ENCODE measurements at regions not wholly inside any gene's neighbourhood (a gene's known extent, or its start where the extent isn't known, plus 50 kb on each side); places are given as distances from the start of the nearest gene placed in this dataset.

- ChIA-PET CTCF (ENCODE audit: partially characterized antibody) (no interaction called here), POLR2A (ENCODE audit: partially characterized antibody) (no interaction called here)
- no peaks in the 10 kb centered on the region for H3K27me3 ChIP-seq (ENCODE audit: insufficient read depth, low read length)
- Mint-ChIP-seq H3K4me1 (no peaks in the 10 kb centered on the region), H3K27ac (no peak overlapping the region), H3K36me3 (no peaks in the 10 kb centered on the region), H3K9me3 (peaks cover 2 to 18% (median 7%) of the 10 kb centered on the region in 8 donors), H3K4me3 (no peak overlapping the region), H3K27me3 (no peaks in the 10 kb centered on the region)
- no peak overlapping the region for H3K27ac ChIP-seq (ENCODE audit: low read depth, low read length)
- no peak for DNase-seq
- H3K36me3 ChIP-seq (ENCODE audit: insufficient read depth, low read length) = no peaks in the 10 kb centered on the region
- H3K9me3 ChIP-seq (ENCODE audit: control insufficient read depth in 1 of 2, low read length in 2 of 2) = no peaks in the 10 kb centered on the region
- H3K4me1 ChIP-seq (ENCODE audit: insufficient read depth, low read length) = no peaks in the 10 kb centered on the region
- no peak overlapping the region for H3K4me3 ChIP-seq (ENCODE audit: low read length in 2 of 2)
- intact Hi-C loops (cut with micrococcal nuclease) = no loop called here
Measured at GRCh38 chr11:91624021-91624420, 600.6 kb upstream of the FAT3 start.

DNA sequence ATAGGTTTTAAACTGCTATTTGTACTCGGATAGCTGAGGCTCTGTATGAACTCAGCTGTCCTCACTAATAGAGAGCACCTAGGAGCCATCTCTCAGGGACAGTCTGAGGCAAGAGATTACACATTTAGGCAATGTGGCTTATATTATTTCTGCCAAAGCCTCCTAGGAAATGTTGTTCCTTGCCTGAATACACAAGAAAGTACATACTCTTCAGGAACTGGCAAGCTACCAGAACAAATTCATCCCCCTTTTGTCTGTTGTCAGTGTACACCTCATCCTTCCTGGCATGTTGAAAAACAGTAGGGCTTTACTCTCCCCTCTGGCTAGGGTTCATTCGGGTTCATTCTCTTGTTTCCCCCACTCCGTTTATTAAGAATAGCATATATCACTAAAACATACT is 615.9 kb upstream of the FAT3 start:
- POLR2A ChIA-PET (ENCODE audit: partially characterized antibody) = no interaction called here
- Histone ChIP-seq H3K36me3 (ENCODE audit: insufficient read depth, low read length) (no peaks in the 10 kb centered on the region), H3K4me1 (ENCODE audit: insufficient read depth, low read length) (no peaks in the 10 kb centered on the region), H3K4me3 (ENCODE audit: low read length in 2 of 2) (no peak overlapping the region), H3K27ac (ENCODE audit: low read depth, low read length) (no peak overlapping the region), H3K9me3 (ENCODE audit: control insufficient read depth in 1 of 2, low read length in 2 of 2) (no peaks in the 10 kb centered on the region), H3K27me3 (ENCODE audit: insufficient read depth, low read length) (no peaks in the 10 kb centered on the region)
- Mint-ChIP-seq H3K36me3 (no peaks in the 10 kb centered on the region), H3K4me1 (no peaks in the 10 kb centered on the region), H3K9me3 (peaks cover 0 to 12% (median 5%) of the 10 kb centered on the region in 8 donors), H3K27ac (no peak overlapping the region), H3K4me3 (no peak overlapping the region), H3K27me3 (no peaks in the 10 kb centered on the region)
- intact Hi-C loops (cut with micrococcal nuclease) = no loop called here
- DNase-seq = no peak
- CTCF ChIA-PET (ENCODE audit: partially characterized antibody) = no interaction called here

DNA sequence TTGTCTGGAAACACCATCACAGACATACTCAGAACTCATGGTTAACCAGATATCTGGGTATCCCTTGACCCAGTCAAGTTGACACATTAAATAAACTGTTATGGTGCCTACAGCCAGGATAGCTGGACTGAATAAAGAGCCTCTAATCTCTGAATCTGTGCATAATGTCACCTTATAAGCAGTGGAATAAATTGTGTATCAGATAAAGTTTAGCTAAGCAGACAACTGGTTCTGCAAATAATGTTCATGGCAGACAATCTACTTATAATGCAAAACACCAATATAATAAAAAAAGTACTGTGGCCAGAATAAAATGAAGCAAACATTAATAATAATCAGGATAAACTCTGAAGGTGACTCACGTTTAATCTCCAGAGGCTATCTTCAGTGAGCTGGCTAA is 628.5 kb upstream of the FAT3 start:
- Mint-ChIP-seq H3K27ac (no peak overlapping the region), H3K36me3 (no peaks in the 10 kb centered on the region), H3K4me1 (no peaks in the 10 kb centered on the region), H3K27me3 (no peaks in the 10 kb centered on the region), H3K4me3 (no peak overlapping the region), H3K9me3 (peaks cover 2 to 34% (median 16%) of the 10 kb centered on the region in 8 donors)
- POLR2A ChIA-PET (ENCODE audit: partially characterized antibody) = no interaction called here
- peaks cover 0 to 5% of the 10 kb centered on the region in 2 donors for H3K9me3 ChIP-seq (ENCODE audit: control insufficient read depth in 1 of 2, low read length in 2 of 2)
- H3K4me1 ChIP-seq (ENCODE audit: insufficient read depth, low read length) = no peaks in the 10 kb centered on the region
- no peaks in the 10 kb centered on the region for H3K36me3 ChIP-seq (ENCODE audit: insufficient read depth, low read length)
- H3K27ac ChIP-seq (ENCODE audit: low read depth, low read length) = no peak overlapping the region
- intact Hi-C loops (cut with micrococcal nuclease) = no loop called here
- CTCF ChIA-PET (ENCODE audit: partially characterized antibody) = no interaction called here
- no peak for DNase-seq
- no peaks in the 10 kb centered on the region for H3K27me3 ChIP-seq (ENCODE audit: insufficient read depth, low read length)
- H3K4me3 ChIP-seq (ENCODE audit: low read length in 2 of 2) = no peak overlapping the region

GRCh38 chr11:91591021-91591420 is 633.6 kb upstream of the FAT3 start:
- H3K36me3 Mint-ChIP-seq = no peaks in the 10 kb centered on the region
- H3K9me3 Mint-ChIP-seq = peaks cover 0 to 38% (median 16%) of the 10 kb centered on the region in 8 donors
- ChIA-PET CTCF (ENCODE audit: partially characterized antibody) (no interaction called here), POLR2A (ENCODE audit: partially characterized antibody) (no interaction called here)
- no peak overlapping the region for H3K4me3 ChIP-seq (ENCODE audit: low read length in 2 of 2)
- H3K27me3 Mint-ChIP-seq = no peaks in the 10 kb centered on the region
- H3K36me3 ChIP-seq (ENCODE audit: insufficient read depth, low read length) = no peaks in the 10 kb centered on the region
- DNase-seq = no peak
- intact Hi-C loops (cut with micrococcal nuclease) = no loop called here
- no peaks in the 10 kb centered on the region for H3K4me1 Mint-ChIP-seq
- H3K27ac ChIP-seq (ENCODE audit: low read depth, low read length) = no peak overlapping the region
- no peaks in the 10 kb centered on the region for H3K27me3 ChIP-seq (ENCODE audit: insufficient read depth, low read length)
- H3K4me3 Mint-ChIP-seq = no peak overlapping the region
- H3K4me1 ChIP-seq (ENCODE audit: insufficient read depth, low read length) = no peaks in the 10 kb centered on the region
- no peak overlapping the region for H3K27ac Mint-ChIP-seq
- H3K9me3 ChIP-seq (ENCODE audit: control insufficient read depth in 1 of 2, low read length in 2 of 2) = peaks cover 0 to 5% of the 10 kb centered on the region in 2 donors

GRCh38 chr11:91587131-91587530 is 637.5 kb upstream of the FAT3 start:
- Mint-ChIP-seq H3K36me3 (no peaks in the 10 kb centered on the region), H3K9me3 (peaks cover 0 to 30% (median 12%) of the 10 kb centered on the region in 8 donors), H3K4me1 (no peaks in the 10 kb centered on the region), H3K27ac (no peak overlapping the region), H3K27me3 (no peaks in the 10 kb centered on the region), H3K4me3 (no peak overlapping the region)
- no peaks in the 10 kb centered on the region for H3K36me3 ChIP-seq (ENCODE audit: insufficient read depth, low read length)
- ChIA-PET POLR2A (ENCODE audit: partially characterized antibody) (no interaction called here), CTCF (ENCODE audit: partially characterized antibody) (no interaction called here)
- H3K4me1 ChIP-seq (ENCODE audit: insufficient read depth, low read length) = no peaks in the 10 kb centered on the region
- H3K27me3 ChIP-seq (ENCODE audit: insufficient read depth, low read length) = no peaks in the 10 kb centered on the region
- no peaks in the 10 kb centered on the region for H3K9me3 ChIP-seq (ENCODE audit: control insufficient read depth in 1 of 2, low read length in 2 of 2)
- H3K27ac ChIP-seq (ENCODE audit: low read depth, low read length) = no peak overlapping the region
- no peak overlapping the region for H3K4me3 ChIP-seq (ENCODE audit: low read length in 2 of 2)
- intact Hi-C loops (cut with micrococcal nuclease) = no loop called here
- DNase-seq = no peak

- Histone ChIP-seq H3K4me1 (ENCODE audit: insufficient read depth, low read length) (no peaks in the 10 kb centered on the region), H3K9me3 (ENCODE audit: control insufficient read depth in 1 of 2, low read length in 2 of 2) (no peaks in the 10 kb centered on the region), H3K36me3 (ENCODE audit: insufficient read depth, low read length) (no peaks in the 10 kb centered on the region), H3K27me3 (ENCODE audit: insufficient read depth, low read length) (no peaks in the 10 kb centered on the region), H3K27ac (ENCODE audit: low read depth, low read length) (no peak overlapping the region), H3K4me3 (ENCODE audit: low read length in 2 of 2) (no peak overlapping the region)
- intact Hi-C loops (cut with micrococcal nuclease) = no loop called here
- no peaks in the 10 kb centered on the region for H3K4me1 Mint-ChIP-seq
- no peak overlapping the region for H3K27ac Mint-ChIP-seq
- DNase-seq = no peak
- peaks cover 0 to 27% (median 14%) of the 10 kb centered on the region in 8 donors for H3K9me3 Mint-ChIP-seq
- H3K27me3 Mint-ChIP-seq = no peaks in the 10 kb centered on the region
- no peak overlapping the region for H3K4me3 Mint-ChIP-seq
- CTCF ChIA-PET (ENCODE audit: partially characterized antibody) = no interaction called here
- POLR2A ChIA-PET (ENCODE audit: partially characterized antibody) = no interaction called here
- no peaks in the 10 kb centered on the region for H3K36me3 Mint-ChIP-seq
Measured at GRCh38 chr11:91585035-91585801, 639.4 kb upstream of the FAT3 start.

GRCh38 chr11:91563176-91563575 is 661.4 kb upstream of the FAT3 start:
- no peak for DNase-seq
- H3K27me3 ChIP-seq (ENCODE audit: insufficient read depth, low read length) = no peaks in the 10 kb centered on the region
- H3K9me3 ChIP-seq (ENCODE audit: control insufficient read depth in 1 of 2, low read length in 2 of 2) = peaks cover 0 to 3% of the 10 kb centered on the region in 2 donors
- H3K4me3 Mint-ChIP-seq = no peak overlapping the region
- H3K4me1 ChIP-seq (ENCODE audit: insufficient read depth, low read length) = no peaks in the 10 kb centered on the region
- ChIA-PET CTCF (ENCODE audit: partially characterized antibody) (no interaction called here), POLR2A (ENCODE audit: partially characterized antibody) (no interaction called here)
- no peak overlapping the region for H3K27ac ChIP-seq (ENCODE audit: low read depth, low read length)
- H3K4me3 ChIP-seq (ENCODE audit: low read length in 2 of 2) = no peak overlapping the region
- H3K4me1 Mint-ChIP-seq = no peaks in the 10 kb centered on the region
- no peaks in the 10 kb centered on the region for H3K27me3 Mint-ChIP-seq
- peaks cover 0 to 16% (median 8%) of the 10 kb centered on the region in 8 donors for H3K9me3 Mint-ChIP-seq
- no peaks in the 10 kb centered on the region for H3K36me3 ChIP-seq (ENCODE audit: insufficient read depth, low read length)
- H3K27ac Mint-ChIP-seq = no peak overlapping the region
- intact Hi-C loops (cut with micrococcal nuclease) = no loop called here
- H3K36me3 Mint-ChIP-seq = no peaks in the 10 kb centered on the region

GRCh38 chr11:91560434-91560833 is 664.2 kb upstream of the FAT3 start:
- Histone ChIP-seq H3K9me3 (ENCODE audit: control insufficient read depth in 1 of 2, low read length in 2 of 2) (peaks cover 0 to 3% of the 10 kb centered on the region in 2 donors), H3K4me3 (ENCODE audit: low read length in 2 of 2) (no peak overlapping the region), H3K36me3 (ENCODE audit: insufficient read depth, low read length) (no peaks in the 10 kb centered on the region), H3K4me1 (ENCODE audit: insufficient read depth, low read length) (no peaks in the 10 kb centered on the region), H3K27ac (ENCODE audit: low read depth, low read length) (no peak overlapping the region), H3K27me3 (ENCODE audit: insufficient read depth, low read length) (no peaks in the 10 kb centered on the region)
- ChIA-PET POLR2A (ENCODE audit: partially characterized antibody) (no interaction called here), CTCF (ENCODE audit: partially characterized antibody) (no interaction called here)
- no peak for DNase-seq
- peaks cover 0 to 20% (median 7%) of the 10 kb centered on the region in 8 donors for H3K9me3 Mint-ChIP-seq
- no peaks in the 10 kb centered on the region for H3K36me3 Mint-ChIP-seq
- H3K27ac Mint-ChIP-seq = peak overlapping the region in 2 of 7 donors; percentile 12 to 80
- no peak overlapping the region for H3K4me3 Mint-ChIP-seq
- H3K27me3 Mint-ChIP-seq = no peaks in the 10 kb centered on the region
- intact Hi-C loops (cut with micrococcal nuclease) = no loop called here
- H3K4me1 Mint-ChIP-seq = no peaks in the 10 kb centered on the region
